Fibroblast of lung (primary cell): ENCODE measurements at regions not wholly inside any gene's neighbourhood (a gene's known extent, or its start where the extent isn't known, plus 50 kb on each side); places are given as distances from the start of the nearest gene placed in this dataset.

Source experiments
- DNase-seq, 2 donors: peaks; one replicate each; pipeline versions ENCODE4 v3.0.0 to v3.0.0-alpha.2; 2010; ENCODE audit warnings: low read depth in 2 of 2
- H2AFZ ChIP-seq: 2 replicates; pipeline ENCODE4 v1.5.1; 2012; ENCODE audit warnings: low read length, control low read depth, inconsistent platforms
- H3K27ac ChIP-seq: 2 replicates; pipeline ENCODE4 v1.5.1; 2011; ENCODE audit warnings: low read length, control low read depth; ENCODE audit not compliant: insufficient read depth
- H3K27me3 ChIP-seq: 2 replicates; pipeline ENCODE4 v1.5.1; 2011; ENCODE audit warnings: mild to moderate bottlenecking, low read length; ENCODE audit not compliant: control insufficient read depth, insufficient read depth
- H3K36me3 ChIP-seq: 2 replicates; pipeline ENCODE4 v1.5.1; 2011; ENCODE audit warnings: low read length; ENCODE audit not compliant: control insufficient read depth, insufficient read depth
- H3K4me1 ChIP-seq: 2 replicates; pipeline ENCODE4 v1.5.1; 2011; ENCODE audit warnings: low read length; ENCODE audit not compliant: control insufficient read depth, insufficient read depth; ENCODE audit errors: extremely low read depth
- H3K4me2 ChIP-seq: 2 replicates; pipeline ENCODE4 v1.5.1; 2011; ENCODE audit warnings: low read length, control low read depth; ENCODE audit not compliant: insufficient read depth; ENCODE audit errors: extremely low read depth
- H3K4me3 ChIP-seq, 4 experiments: fragments of 200-600 bp in 1 of 4; sonication (generic) in 1 of 4; replicated peaks in 1 of 4; 2 replicates each; pipeline ENCODE4 v1.5.1; 2011 to 2016; ENCODE audit warnings: low read length in 4 of 4, low read depth in 3 of 4, mild to moderate bottlenecking in 3 of 4, control low read depth in 2 of 4, inconsistent platforms in 1 of 4, mixed read lengths in 1 of 4; ENCODE audit not compliant: insufficient read depth in 1 of 4; ENCODE audit errors: control extremely low read depth in 1 of 4
- H3K79me2 ChIP-seq: 2 replicates; pipeline ENCODE4 v1.5.1; 2012; ENCODE audit warnings: mild to moderate bottlenecking, low read length, inconsistent platforms; ENCODE audit not compliant: control insufficient read depth, insufficient read depth
- H3K9ac ChIP-seq: 2 replicates; pipeline ENCODE4 v1.5.1; 2011; ENCODE audit warnings: mild to moderate bottlenecking, low read length, control low read depth; ENCODE audit not compliant: insufficient read depth
- H3K9me3 ChIP-seq: 2 replicates; pipeline ENCODE4 v1.5.1; 2012; ENCODE audit warnings: low read depth, low read length; ENCODE audit not compliant: control insufficient read depth, insufficient read depth
- H4K20me1 ChIP-seq: 2 replicates; pipeline ENCODE4 v1.5.1; 2011; ENCODE audit warnings: low read length; ENCODE audit not compliant: control insufficient read depth, insufficient read depth; ENCODE audit errors: extremely low read depth
- CTCF ChIP-seq, 2 donors: IDR thresholded peaks in 1 of 2; conservative IDR thresholded peaks in 1 of 2; 1 replicate in 1 of 2; 2 replicates in 1 of 2; pipeline ENCODE4 v1.5.1; 2011 to 2012; ENCODE audit warnings: low read length in 2 of 2, control low read depth in 1 of 2, inconsistent platforms in 1 of 2, low read depth in 1 of 2, mild to moderate bottlenecking in 1 of 2
- EZH2 ChIP-seq: IDR thresholded peaks from 2 replicates; pipeline ENCODE4 v1.5.1; 2012; ENCODE audit warnings: low read length, control low read depth, mild to moderate bottlenecking; ENCODE audit errors: missing control alignments

GRCh38 chr6:28775052-28775376 lies 148.8 kb downstream of the TRIM27 start:
- H3K27me3 ChIP-seq, result peaks cover 44% of the 10 kb centered on the region
- no peaks in the 10 kb centered on the region for H3K4me1 ChIP-seq
- DNase-seq, result no peak
- no peak overlapping the region for H3K4me3 ChIP-seq
- no peaks in the 10 kb centered on the region for H3K79me2 ChIP-seq
- H3K9ac ChIP-seq, result no peak overlapping the region
- H3K9me3 ChIP-seq, result no peaks in the 10 kb centered on the region
- H3K4me2 ChIP-seq, result no peak overlapping the region
- no peaks in the 10 kb centered on the region for H4K20me1 ChIP-seq
- TF ChIP-seq EZH2, result no peak
- no peak for TF ChIP-seq CTCF (conservative IDR thresholded peaks at IDR 0.05 in 1 of 2, IDR thresholded peaks at IDR 0.05 in 1 of 2; ENCODE audit: low read depth in 1 of 2, low read length in 2 of 2)
- H3K36me3 ChIP-seq, result no peaks in the 10 kb centered on the region
- no peak overlapping the region for H3K27ac ChIP-seq
- H2AFZ ChIP-seq, result no peak overlapping the region

- DNase-seq, result no peak
- H3K4me2 ChIP-seq, result no peak overlapping the region
- H3K4me3 ChIP-seq, result no peak overlapping the region
- no peaks in the 10 kb centered on the region for H3K36me3 ChIP-seq
- TF ChIP-seq EZH2 (no peak), CTCF (conservative IDR thresholded peaks at IDR 0.05 in 1 of 2, IDR thresholded peaks at IDR 0.05 in 1 of 2; ENCODE audit: low read depth in 1 of 2, low read length in 2 of 2) (no peak)
- peaks cover 43% of the 10 kb centered on the region for H3K27me3 ChIP-seq
- no peak overlapping the region for H3K9ac ChIP-seq
- no peaks in the 10 kb centered on the region for H4K20me1 ChIP-seq
- no peaks in the 10 kb centered on the region for H3K4me1 ChIP-seq
- no peaks in the 10 kb centered on the region for H3K79me2 ChIP-seq
- no peak overlapping the region for H2AFZ ChIP-seq
- H3K9me3 ChIP-seq, result no peaks in the 10 kb centered on the region
- no peak overlapping the region for H3K27ac ChIP-seq
Measured at GRCh38 chr6:28775405-28776129, 148.2 kb downstream of the TRIM27 start.

GRCh38 chr6:28776269-28777146 lies 147.3 kb downstream of the TRIM27 start:
- no peaks in the 10 kb centered on the region for H3K4me1 ChIP-seq
- H3K27me3 ChIP-seq, result peaks cover 40% of the 10 kb centered on the region
- H3K36me3 ChIP-seq, result no peaks in the 10 kb centered on the region
- no peaks in the 10 kb centered on the region for H3K9me3 ChIP-seq
- DNase-seq, result no peak
- no peaks in the 10 kb centered on the region for H4K20me1 ChIP-seq
- TF ChIP-seq CTCF (conservative IDR thresholded peaks at IDR 0.05 in 1 of 2, IDR thresholded peaks at IDR 0.05 in 1 of 2; ENCODE audit: low read depth in 1 of 2, low read length in 2 of 2), result no peak
- TF ChIP-seq EZH2, result no peak
- no peak overlapping the region for H3K4me2 ChIP-seq
- H3K9ac ChIP-seq, result no peak overlapping the region
- H3K79me2 ChIP-seq, result no peaks in the 10 kb centered on the region
- H3K4me3 ChIP-seq, result no peak overlapping the region
- no peak overlapping the region for H2AFZ ChIP-seq
- H3K27ac ChIP-seq, result no peak overlapping the region
